ENCODE measurements at regions not wholly inside any gene's neighbourhood (a gene's known extent, or its start where the extent isn't known, plus 50 kb on each side); places are given as distances from the start of the nearest gene placed in this dataset.

DNA sequence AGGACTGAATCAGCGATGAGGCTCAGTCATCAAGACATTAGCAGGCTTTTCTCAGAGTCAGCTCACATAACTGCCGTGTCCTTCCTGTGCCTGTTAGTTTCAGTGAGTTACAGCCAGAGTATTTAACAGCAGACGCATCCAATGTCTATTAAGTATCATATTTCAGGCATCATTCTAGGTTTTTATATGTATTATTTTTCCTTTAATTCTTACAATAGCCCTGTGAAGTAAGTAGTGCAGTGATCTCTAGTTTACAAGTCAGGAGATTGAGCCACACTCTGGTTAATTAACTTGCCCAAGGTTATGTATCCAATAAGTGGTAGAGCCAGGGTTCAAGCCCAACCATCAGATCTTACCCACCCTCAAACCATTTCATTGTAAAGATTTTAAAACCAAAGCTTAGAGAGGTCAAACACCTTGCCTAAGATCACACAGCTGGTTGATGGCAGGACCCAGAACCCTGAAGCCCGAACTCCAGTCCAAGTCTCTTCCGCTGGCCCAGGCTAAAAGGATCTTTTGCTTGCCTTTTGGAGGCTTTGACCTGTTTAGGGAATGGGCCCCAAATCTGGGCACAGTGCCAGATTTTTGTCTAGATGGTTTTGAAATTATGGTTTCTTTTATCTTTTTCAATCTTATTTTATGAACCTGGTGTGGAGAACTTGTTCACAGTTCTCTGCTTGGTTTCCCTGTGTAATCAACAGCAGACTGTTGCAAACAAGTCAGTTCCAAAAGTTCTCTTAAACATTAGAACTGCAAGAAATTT lies 261.2 kb upstream of the CLINT1 start:
- no peaks in the 10 kb centered on the region for H3K27me3 ChIP-seq (ENCODE audit: control insufficient read depth, insufficient read depth)
- intact Hi-C loops (cut with DNase I), result no loop called here
- H3K27ac ChIP-seq (ENCODE audit: low read length), result no peak overlapping the region
- no peaks in the 10 kb centered on the region for H3K9me3 ChIP-seq (ENCODE audit: control insufficient read depth, low read length)
- ATAC-seq (no peak), DNase-seq (no peak)
- no peaks in the 10 kb centered on the region for H3K4me1 ChIP-seq (ENCODE audit: control insufficient read depth, insufficient read depth, low read length)
- H3K4me3 ChIP-seq (ENCODE audit: low read length), result no peak overlapping the region
- WGBS, result 65% methylated on average over 5 of the region's 5 CpGs

DNA sequence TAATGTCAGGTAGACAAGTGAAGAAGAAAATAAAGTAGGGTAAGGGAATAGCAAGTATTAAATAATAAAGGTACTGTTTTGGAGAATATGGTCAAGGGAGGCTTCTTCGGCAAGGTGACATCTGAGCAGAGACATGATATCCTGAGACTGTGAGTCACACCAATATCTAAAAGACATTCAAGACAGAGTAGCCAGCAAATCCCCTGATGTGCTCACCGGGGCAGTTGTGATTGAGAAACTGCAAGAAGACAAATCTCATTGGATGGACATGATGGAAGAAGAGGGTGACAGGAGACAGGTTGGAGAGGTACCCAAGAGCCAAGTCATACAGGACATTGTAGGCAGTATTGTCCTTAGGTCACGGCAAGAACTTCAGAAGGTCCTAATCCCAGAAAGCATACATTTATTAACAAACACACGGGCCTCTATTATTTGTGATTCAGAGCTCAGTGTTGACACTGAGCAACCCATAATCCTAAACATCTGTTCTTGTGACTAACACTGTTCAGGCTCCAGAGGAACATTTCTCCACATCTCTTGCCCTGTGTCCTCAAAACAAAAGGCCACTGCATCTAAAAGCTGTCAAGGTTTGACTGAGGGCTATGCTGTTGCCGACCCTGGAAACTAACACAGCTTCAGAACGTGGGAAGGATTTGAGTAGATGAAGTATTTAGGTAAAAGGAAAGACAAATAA lies 258.7 kb upstream of the CLINT1 start:
- WGBS, result 90% methylated on average over 6 of the region's 6 CpGs
- no peak overlapping the region for H3K4me3 ChIP-seq (ENCODE audit: low read length)
- ATAC-seq, result no peak

DNA sequence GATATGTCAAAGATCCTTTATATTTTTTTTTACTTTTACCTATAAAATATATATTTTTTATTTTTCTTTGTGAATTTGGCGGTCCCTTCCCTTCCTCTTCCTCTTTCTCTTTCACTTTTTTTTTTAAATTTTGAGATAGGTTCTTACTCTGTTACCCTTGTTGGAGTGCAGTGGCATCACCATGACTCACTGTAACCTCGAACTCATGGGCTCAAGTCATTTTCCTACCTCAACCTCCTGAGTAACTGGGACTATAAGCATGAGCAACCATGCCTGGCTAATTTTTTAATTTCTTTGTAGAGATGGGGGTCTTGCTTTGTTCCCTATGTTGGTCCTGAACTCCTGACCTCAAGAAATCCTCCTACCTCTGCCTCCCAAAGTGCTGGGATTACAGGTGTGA lies 258.0 kb upstream of the CLINT1 start:
- no peaks in the 10 kb centered on the region for H3K9me3 ChIP-seq (ENCODE audit: control insufficient read depth, low read length)
- WGBS, result 93% methylated on average over 2 of the region's 2 CpGs
- H3K4me3 ChIP-seq (ENCODE audit: low read length), result no peak overlapping the region
- no peaks in the 10 kb centered on the region for H3K27me3 ChIP-seq (ENCODE audit: control insufficient read depth, insufficient read depth)
- H3K27ac ChIP-seq (ENCODE audit: low read length), result no peak overlapping the region
- no peaks in the 10 kb centered on the region for H3K4me1 ChIP-seq (ENCODE audit: control insufficient read depth, insufficient read depth, low read length)
- ATAC-seq (no peak), DNase-seq (no peak)
- intact Hi-C loops (cut with DNase I), result no loop called here

More for the DNA sequence above, 258.7 kb upstream of the CLINT1 start:
- no peaks in the 10 kb centered on the region for H3K4me1 ChIP-seq (ENCODE audit: control insufficient read depth, insufficient read depth, low read length)
- H3K27ac ChIP-seq (ENCODE audit: low read length), result no peak overlapping the region
- no peaks in the 10 kb centered on the region for H3K9me3 ChIP-seq (ENCODE audit: control insufficient read depth, low read length)
- no peaks in the 10 kb centered on the region for H3K27me3 ChIP-seq (ENCODE audit: control insufficient read depth, insufficient read depth)
- no peak for DNase-seq
- intact Hi-C loops (cut with DNase I), result no loop called here

DNA sequence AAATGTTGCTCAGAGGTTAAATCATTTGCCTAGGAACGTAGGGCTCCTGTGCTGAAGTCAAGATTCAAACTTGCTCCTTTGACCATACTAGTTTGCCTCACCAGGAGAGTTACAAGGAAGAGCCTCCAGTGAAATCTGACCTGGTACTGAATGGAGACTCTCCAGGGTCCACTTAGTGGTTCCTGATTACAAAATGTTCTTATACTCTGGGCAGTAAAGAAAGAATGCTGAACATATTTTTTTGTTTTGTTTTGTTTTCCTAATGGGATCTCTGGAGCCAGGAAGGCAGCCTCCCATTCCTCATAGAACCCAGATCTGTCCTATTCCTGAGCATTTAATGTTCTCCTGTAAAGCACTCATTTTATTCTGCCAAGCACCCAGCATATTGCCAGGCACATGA lies 256.5 kb upstream of the CLINT1 start:
- WGBS, result 63% methylated on average over 1 of the region's 1 CpG
- DNase-seq (no peak), ATAC-seq (no peak)
- Histone ChIP-seq H3K4me1 (ENCODE audit: control insufficient read depth, insufficient read depth, low read length) (no peaks in the 10 kb centered on the region), H3K27ac (ENCODE audit: low read length) (no peak overlapping the region), H3K9me3 (ENCODE audit: control insufficient read depth, low read length) (no peaks in the 10 kb centered on the region), H3K4me3 (ENCODE audit: low read length) (no peak overlapping the region), H3K27me3 (ENCODE audit: control insufficient read depth, insufficient read depth) (no peaks in the 10 kb centered on the region)
- intact Hi-C loops (cut with DNase I), result no loop called here

DNA sequence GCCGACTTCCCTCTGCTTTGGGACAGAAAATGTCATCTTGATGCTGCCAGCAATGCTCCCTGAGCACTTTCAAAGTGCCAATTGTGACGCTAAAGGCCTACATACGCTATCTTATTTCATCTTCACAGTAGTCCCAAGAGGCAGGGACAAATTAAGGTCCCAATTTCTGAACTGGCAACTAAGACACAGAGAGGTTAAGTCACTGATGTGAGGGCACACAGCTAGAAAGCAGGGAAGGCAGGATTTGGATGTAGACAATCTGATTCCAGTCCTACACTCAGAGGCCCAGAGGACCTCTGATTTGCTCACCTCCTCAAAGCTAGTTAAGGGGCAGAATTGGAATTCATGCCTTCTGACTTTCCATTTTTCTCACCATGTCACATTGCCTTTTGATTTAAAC lies 249.2 kb upstream of the CLINT1 start:
- Histone ChIP-seq H3K4me3 (ENCODE audit: low read length) (no peak overlapping the region), H3K9me3 (ENCODE audit: control insufficient read depth, low read length) (no peaks in the 10 kb centered on the region), H3K27ac (ENCODE audit: low read length) (no peak overlapping the region), H3K27me3 (ENCODE audit: control insufficient read depth, insufficient read depth) (no peaks in the 10 kb centered on the region), H3K4me1 (ENCODE audit: control insufficient read depth, insufficient read depth, low read length) (no peaks in the 10 kb centered on the region)
- intact Hi-C loops (cut with DNase I), result no loop called here
- DNase-seq, result no peak
- 61% methylated on average over 3 of the region's 3 CpGs for WGBS
- no peak for ATAC-seq

DNA sequence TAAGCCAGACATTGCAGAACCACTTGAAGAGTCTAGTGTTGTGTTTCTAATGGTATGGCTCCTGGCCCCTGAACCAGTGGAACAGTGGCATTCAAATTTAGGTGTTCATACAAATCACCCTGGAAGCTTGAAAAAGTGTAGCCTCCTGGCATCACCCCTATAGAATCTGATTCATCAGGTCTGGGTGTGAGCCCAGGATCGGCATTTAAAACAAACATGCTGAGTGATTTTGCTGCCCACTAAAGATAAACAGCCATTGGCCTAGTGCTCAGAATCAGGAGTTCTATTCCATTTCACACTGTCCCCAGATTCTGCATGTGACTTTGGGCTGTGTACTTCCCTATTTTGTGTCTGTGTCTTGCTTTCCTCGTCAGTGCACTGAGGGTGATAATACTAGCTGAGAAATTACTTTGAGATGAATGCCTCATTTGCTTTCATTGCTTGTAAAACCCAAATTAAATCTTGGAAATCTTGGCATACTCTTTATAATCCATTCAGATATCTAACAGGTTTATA lies 241.5 kb upstream of the CLINT1 start:
- ATAC-seq, result no peak
- intact Hi-C loops (cut with DNase I), result no loop called here
- no peaks in the 10 kb centered on the region for H3K4me1 ChIP-seq (ENCODE audit: control insufficient read depth, insufficient read depth, low read length)
- DNase-seq, result no peak
- H3K27me3 ChIP-seq (ENCODE audit: control insufficient read depth, insufficient read depth), result no peaks in the 10 kb centered on the region
- no peak overlapping the region for H3K27ac ChIP-seq (ENCODE audit: low read length)
- no peaks in the 10 kb centered on the region for H3K9me3 ChIP-seq (ENCODE audit: control insufficient read depth, low read length)
- 59% methylated on average over 2 of the region's 2 CpGs for WGBS
- H3K4me3 ChIP-seq (ENCODE audit: low read length), result no peak overlapping the region

DNA sequence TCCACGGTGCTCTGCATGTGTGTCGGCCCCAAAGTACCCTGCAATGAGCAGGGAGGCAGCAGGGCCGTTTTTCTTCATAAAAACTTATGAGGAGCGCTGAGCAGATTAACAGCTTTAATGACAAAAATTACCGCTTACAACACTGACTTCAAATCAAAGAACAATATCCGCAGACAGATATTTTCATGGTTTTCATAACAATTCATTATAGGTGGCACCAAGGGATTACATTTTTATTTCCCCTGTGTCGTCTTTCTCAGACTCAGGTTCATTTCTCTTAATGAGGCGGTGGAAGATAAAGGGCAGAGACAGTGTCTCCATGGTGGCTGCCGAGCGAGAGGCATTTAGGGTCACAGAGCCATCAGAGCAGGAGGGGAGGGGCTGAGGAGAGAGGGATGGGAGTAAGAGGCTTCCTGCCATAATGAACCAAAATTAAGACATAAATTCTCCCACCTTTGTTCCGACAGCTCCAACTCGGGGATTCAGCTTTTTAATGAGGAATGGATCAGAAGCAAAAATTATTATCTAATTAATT lies 240.7 kb upstream of the CLINT1 start:
- Histone ChIP-seq H3K4me1 (ENCODE audit: control insufficient read depth, insufficient read depth, low read length) (no peaks in the 10 kb centered on the region), H3K27me3 (ENCODE audit: control insufficient read depth, insufficient read depth) (no peaks in the 10 kb centered on the region), H3K27ac (ENCODE audit: low read length) (no peak overlapping the region), H3K9me3 (ENCODE audit: control insufficient read depth, low read length) (no peaks in the 10 kb centered on the region), H3K4me3 (ENCODE audit: low read length) (no peak overlapping the region)
- ATAC-seq, result no peak
- 74% methylated on average over 12 of the region's 12 CpGs for WGBS
- intact Hi-C loops (cut with DNase I), result no loop called here
- no peak for DNase-seq

DNA sequence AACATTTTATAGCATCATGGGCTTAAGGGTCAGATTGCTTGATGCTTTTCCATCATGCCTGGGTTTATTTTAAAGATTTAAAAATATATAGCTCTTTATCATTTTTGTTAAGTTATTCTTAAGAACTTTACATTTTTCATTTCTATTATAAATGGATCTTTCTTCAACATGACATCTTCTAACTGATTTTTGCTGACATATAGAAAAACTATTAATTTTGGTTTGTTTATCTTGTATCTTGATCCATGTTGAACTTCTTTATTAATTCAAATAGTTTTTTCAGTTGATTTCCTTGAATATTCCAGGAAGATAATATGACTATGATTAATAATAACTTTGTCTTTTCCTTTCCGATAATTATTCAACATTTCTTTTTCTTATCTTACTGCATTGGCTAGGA lies 237.9 kb upstream of the CLINT1 start:
- H3K9me3 ChIP-seq (ENCODE audit: control insufficient read depth, low read length), result no peaks in the 10 kb centered on the region
- DNase-seq, result no peak
- H3K4me3 ChIP-seq (ENCODE audit: low read length), result no peak overlapping the region
- intact Hi-C loops (cut with DNase I), result no loop called here
- 95% methylated on average over 1 of the region's 1 CpG for WGBS
- H3K27me3 ChIP-seq (ENCODE audit: control insufficient read depth, insufficient read depth), result no peaks in the 10 kb centered on the region
- H3K27ac ChIP-seq (ENCODE audit: low read length), result no peak overlapping the region
- H3K4me1 ChIP-seq (ENCODE audit: control insufficient read depth, insufficient read depth, low read length), result no peaks in the 10 kb centered on the region
- no peak for ATAC-seq

DNA sequence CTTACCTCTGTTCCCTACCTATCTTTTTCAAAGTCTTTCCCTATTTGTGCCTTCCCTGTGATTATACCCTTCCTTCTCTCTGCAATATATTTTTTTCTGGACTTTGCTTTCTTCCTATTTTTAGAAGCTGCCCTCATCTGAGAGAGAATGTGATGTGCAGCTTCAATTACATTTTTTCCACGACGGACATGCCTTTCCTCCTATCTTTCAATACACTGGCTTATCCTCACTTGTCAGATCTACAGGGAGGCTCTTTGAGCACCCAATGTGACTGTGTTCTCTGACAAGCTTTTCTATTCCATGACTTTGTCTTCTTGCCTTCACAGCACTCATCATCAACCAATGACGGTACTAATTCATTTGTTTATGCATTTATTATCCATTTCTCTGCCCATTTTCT lies 227.9 kb upstream of the CLINT1 start:
- H3K27ac ChIP-seq (ENCODE audit: low read length), result no peak overlapping the region
- 40% methylated on average over 3 of the region's 3 CpGs for WGBS
- no peak overlapping the region for H3K4me3 ChIP-seq (ENCODE audit: low read length)
- no peaks in the 10 kb centered on the region for H3K4me1 ChIP-seq (ENCODE audit: control insufficient read depth, insufficient read depth, low read length)
- ATAC-seq (no peak), DNase-seq (no peak)
- intact Hi-C loops (cut with DNase I), result no loop called here
- no peaks in the 10 kb centered on the region for H3K27me3 ChIP-seq (ENCODE audit: control insufficient read depth, insufficient read depth)
- no peaks in the 10 kb centered on the region for H3K9me3 ChIP-seq (ENCODE audit: control insufficient read depth, low read length)

DNA sequence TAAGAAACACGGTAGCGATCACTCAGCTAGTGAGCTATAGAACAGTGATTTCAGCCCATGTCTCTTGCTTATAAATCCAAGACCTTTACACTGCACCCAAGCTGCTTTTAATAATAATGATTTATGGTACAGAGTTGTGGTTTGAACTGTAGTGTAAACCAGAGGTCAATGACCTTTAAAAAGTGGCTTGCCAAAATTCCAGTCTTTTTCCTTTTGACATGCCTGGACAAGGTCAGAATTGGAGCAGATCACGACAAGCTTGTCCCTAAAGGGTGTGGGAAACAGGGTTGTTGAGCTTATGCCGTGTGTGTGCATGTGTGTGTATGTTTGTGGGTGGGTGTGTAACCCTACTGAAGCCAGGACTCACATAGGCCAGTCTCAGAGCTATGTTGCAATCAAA lies 225.3 kb upstream of the CLINT1 start:
- ATAC-seq, result no peak
- Histone ChIP-seq H3K27me3 (ENCODE audit: control insufficient read depth, insufficient read depth) (no peaks in the 10 kb centered on the region), H3K4me3 (ENCODE audit: low read length) (no peak overlapping the region), H3K4me1 (ENCODE audit: control insufficient read depth, insufficient read depth, low read length) (no peaks in the 10 kb centered on the region), H3K9me3 (ENCODE audit: control insufficient read depth, low read length) (no peaks in the 10 kb centered on the region), H3K27ac (ENCODE audit: low read length) (no peak overlapping the region)
- WGBS, result 74% methylated on average over 4 of the region's 4 CpGs
- intact Hi-C loops (cut with DNase I), result no loop called here
- DNase-seq, result no peak

DNA sequence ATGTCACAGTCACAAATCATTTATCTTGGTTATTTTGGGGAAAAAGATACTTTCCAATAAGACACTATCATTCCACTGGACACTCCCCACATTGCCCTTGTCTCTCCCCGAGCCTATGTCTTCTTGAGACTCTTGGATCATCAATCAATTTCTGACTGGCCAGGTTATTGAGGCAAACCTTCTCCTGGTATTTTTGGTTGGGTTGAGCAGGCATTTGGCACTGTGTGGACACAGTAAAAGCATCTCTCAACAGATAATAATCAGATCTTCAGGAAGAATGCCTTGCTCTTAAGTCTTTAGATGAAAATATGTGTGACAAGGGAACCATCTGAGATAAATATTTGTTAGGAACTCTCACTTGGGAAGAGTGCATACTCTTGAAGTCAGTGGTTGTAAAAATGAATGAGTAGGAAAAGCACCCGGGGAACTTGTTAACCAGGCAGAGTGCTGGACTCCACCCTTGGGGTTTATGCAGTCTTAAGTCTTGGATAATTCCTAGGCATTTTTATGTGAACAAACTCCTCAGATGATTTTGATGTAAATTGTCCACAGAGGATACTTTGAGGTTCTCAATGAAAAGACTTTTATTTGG lies 223.8 kb upstream of the CLINT1 start:
- intact Hi-C loops (cut with DNase I), result no loop called here
- 92% methylated on average over 2 of the region's 2 CpGs for WGBS
- no peaks in the 10 kb centered on the region for H3K4me1 ChIP-seq (ENCODE audit: control insufficient read depth, insufficient read depth, low read length)
- ATAC-seq, result no peak
- H3K27ac ChIP-seq (ENCODE audit: low read length), result no peak overlapping the region
- no peak for DNase-seq
- no peak overlapping the region for H3K4me3 ChIP-seq (ENCODE audit: low read length)
- no peaks in the 10 kb centered on the region for H3K27me3 ChIP-seq (ENCODE audit: control insufficient read depth, insufficient read depth)
- no peaks in the 10 kb centered on the region for H3K9me3 ChIP-seq (ENCODE audit: control insufficient read depth, low read length)
